K562 (cell line): ENCODE measurements at regions not wholly inside any gene's neighbourhood (a gene's known extent, or its start where the extent isn't known, plus 50 kb on each side); places are given as distances from the start of the nearest gene placed in this dataset.

Experiments used
- ARHGAP35 ChIP-seq: fragments of 450-650 bp; IDR thresholded peaks from 2 replicates; pipeline ENCODE4 v1.6.1; 2018; ENCODE audit not compliant: partially characterized antibody
- CBFA2T2 ChIP-seq: fragments of 450-650 bp; conservative IDR thresholded peaks from 2 replicates; pipeline ENCODE4 v1.6.1; 2017; ENCODE audit warnings: mild to moderate bottlenecking
- CREM ChIP-seq: IDR thresholded peaks from 2 replicates; pipeline ENCODE4 v1.6.1; 2014; ENCODE audit warnings: antibody characterized with exemption, low read depth
- DACH1 ChIP-seq: fragments of 450-650 bp; IDR thresholded peaks from 2 replicates; pipeline ENCODE4 v1.6.1; 2018; ENCODE audit not compliant: partially characterized antibody
- DPF2 ChIP-seq: fragments of 450-650 bp; IDR thresholded peaks from 2 replicates; pipeline ENCODE4 v1.6.1; 2016
- E2F3 ChIP-seq: fragments of 250-450 bp; sonication (Bioruptor Pico); IDR thresholded peaks from 2 replicates; pipeline ENCODE4 v1.4.0; 2020; ENCODE audit warnings: mild to moderate bottlenecking
- GTF2E2 ChIP-seq: fragments of 200-800 bp; sonication (Bioruptor generic); IDR thresholded peaks from 2 replicates; pipeline ENCODE4 v1.6.1; 2016; ENCODE audit warnings: missing genetic modification characterization, missing compliant biosample characterization
- KLF16 ChIP-seq: IDR thresholded peaks from 2 replicates; pipeline ENCODE4 v1.6.1; 2016; ENCODE audit warnings: antibody characterized with exemption
- MCM5 ChIP-seq: fragments of 450-650 bp; IDR thresholded peaks from 2 replicates; pipeline ENCODE4 v1.6.1; 2016; ENCODE audit warnings: low read depth
- PTTG1 ChIP-seq: fragments of 450-650 bp; IDR thresholded peaks from 2 replicates; pipeline ENCODE4 v1.6.1; 2016; ENCODE audit warnings: low read depth, mild to moderate bottlenecking, missing genetic modification characterization, missing compliant biosample characterization
- RBFOX2 ChIP-seq: fragments of 200-400 bp; formaldehyde crosslinking; IDR thresholded peaks from 2 replicates; pipeline ENCODE4 v1.6.1; 2017; ENCODE audit warnings: low read depth, mild to moderate bottlenecking, low read length, moderate library complexity
- SMARCE1 ChIP-seq: fragments of 450-650 bp; IDR thresholded peaks from 2 replicates; pipeline ENCODE4 v1.7.1; 2016; ENCODE audit warnings: mild to moderate bottlenecking
- TCF3 ChIP-seq: sonication (generic); formaldehyde crosslinking; IDR thresholded peaks from 2 replicates; pipeline ENCODE4 v1.4.0; 2020; ENCODE audit warnings: mild to moderate bottlenecking, missing genetic modification reagents
- TF ChIP-seq, protein P1 (sequence below), 2 experiments: fragments of 450-650 bp in 1 of 2; sonication (generic) in 1 of 2; formaldehyde crosslinking in 1 of 2; IDR thresholded peaks; 2 replicates each; pipeline versions ENCODE4 v1.7.1 to v1.9.0; 2016 to 2022; ENCODE audit warnings: inconsistent platforms in 1 of 2, mild to moderate bottlenecking in 1 of 2, missing genetic modification reagents in 1 of 2
- TF ChIP-seq, protein P2 (sequence below), 2 experiments: fragments of 450-650 bp; IDR thresholded peaks; 2 replicates each; pipeline ENCODE4 v1.6.1; 2018; ENCODE audit warnings: mild to moderate bottlenecking in 2 of 2, low read depth in 1 of 2; ENCODE audit not compliant: partially characterized antibody in 2 of 2

GRCh38 chr5:89279391-89280036, 396.5 kb upstream of the MEF2C start (continued):
- TF ChIP-seq ARHGAP35 (no peak), CBFA2T2 (peak; percentile 25), TCF3 (CRISPR knock-in tag) (peak; percentile 23; the same call in 1 of the 2 replicates), KLF16 (no peak), GTF2E2 (tag) (no peak), DACH1 (peak; percentile 25), E2F3 (CRISPR knock-in tag) (no peak), CREM (0 out of 2 replicates have a peak, but pooled peaks have one; percentile 11), SMARCE1 (peak; percentile 29; the same call in 1 of the 2 replicates), RBFOX2 (no peak), PTTG1 (tag) (no peak), DPF2 (peak; percentile 56; the same call in 1 of the 2 replicates), MCM5 (no peak)
- TF ChIP-seq, protein P1, sequence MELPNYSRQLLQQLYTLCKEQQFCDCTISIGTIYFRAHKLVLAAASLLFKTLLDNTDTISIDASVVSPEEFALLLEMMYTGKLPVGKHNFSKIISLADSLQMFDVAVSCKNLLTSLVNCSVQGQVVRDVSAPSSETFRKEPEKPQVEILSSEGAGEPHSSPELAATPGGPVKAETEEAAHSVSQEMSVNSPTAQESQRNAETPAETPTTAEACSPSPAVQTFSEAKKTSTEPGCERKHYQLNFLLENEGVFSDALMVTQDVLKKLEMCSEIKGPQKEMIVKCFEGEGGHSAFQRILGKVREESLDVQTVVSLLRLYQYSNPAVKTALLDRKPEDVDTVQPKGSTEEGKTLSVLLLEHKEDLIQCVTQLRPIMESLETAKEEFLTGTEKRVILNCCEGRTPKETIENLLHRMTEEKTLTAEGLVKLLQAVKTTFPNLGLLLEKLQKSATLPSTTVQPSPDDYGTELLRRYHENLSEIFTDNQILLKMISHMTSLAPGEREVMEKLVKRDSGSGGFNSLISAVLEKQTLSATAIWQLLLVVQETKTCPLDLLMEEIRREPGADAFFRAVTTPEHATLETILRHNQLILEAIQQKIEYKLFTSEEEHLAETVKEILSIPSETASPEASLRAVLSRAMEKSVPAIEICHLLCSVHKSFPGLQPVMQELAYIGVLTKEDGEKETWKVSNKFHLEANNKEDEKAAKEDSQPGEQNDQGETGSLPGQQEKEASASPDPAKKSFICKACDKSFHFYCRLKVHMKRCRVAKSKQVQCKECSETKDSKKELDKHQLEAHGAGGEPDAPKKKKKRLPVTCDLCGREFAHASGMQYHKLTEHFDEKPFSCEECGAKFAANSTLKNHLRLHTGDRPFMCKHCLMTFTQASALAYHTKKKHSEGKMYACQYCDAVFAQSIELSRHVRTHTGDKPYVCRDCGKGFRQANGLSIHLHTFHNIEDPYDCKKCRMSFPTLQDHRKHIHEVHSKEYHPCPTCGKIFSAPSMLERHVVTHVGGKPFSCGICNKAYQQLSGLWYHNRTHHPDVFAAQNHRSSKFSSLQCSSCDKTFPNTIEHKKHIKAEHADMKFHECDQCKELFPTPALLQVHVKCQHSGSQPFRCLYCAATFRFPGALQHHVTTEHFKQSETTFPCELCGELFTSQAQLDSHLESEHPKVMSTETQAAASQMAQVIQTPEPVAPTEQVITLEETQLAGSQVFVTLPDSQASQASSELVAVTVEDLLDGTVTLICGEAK (IDR thresholded peaks at IDR 0.05), result no peak
- TF ChIP-seq, protein P1 (CRISPR knock-in tag; IDR thresholded peaks at IDR 0.05), result no peak
- TF ChIP-seq, protein P2, sequence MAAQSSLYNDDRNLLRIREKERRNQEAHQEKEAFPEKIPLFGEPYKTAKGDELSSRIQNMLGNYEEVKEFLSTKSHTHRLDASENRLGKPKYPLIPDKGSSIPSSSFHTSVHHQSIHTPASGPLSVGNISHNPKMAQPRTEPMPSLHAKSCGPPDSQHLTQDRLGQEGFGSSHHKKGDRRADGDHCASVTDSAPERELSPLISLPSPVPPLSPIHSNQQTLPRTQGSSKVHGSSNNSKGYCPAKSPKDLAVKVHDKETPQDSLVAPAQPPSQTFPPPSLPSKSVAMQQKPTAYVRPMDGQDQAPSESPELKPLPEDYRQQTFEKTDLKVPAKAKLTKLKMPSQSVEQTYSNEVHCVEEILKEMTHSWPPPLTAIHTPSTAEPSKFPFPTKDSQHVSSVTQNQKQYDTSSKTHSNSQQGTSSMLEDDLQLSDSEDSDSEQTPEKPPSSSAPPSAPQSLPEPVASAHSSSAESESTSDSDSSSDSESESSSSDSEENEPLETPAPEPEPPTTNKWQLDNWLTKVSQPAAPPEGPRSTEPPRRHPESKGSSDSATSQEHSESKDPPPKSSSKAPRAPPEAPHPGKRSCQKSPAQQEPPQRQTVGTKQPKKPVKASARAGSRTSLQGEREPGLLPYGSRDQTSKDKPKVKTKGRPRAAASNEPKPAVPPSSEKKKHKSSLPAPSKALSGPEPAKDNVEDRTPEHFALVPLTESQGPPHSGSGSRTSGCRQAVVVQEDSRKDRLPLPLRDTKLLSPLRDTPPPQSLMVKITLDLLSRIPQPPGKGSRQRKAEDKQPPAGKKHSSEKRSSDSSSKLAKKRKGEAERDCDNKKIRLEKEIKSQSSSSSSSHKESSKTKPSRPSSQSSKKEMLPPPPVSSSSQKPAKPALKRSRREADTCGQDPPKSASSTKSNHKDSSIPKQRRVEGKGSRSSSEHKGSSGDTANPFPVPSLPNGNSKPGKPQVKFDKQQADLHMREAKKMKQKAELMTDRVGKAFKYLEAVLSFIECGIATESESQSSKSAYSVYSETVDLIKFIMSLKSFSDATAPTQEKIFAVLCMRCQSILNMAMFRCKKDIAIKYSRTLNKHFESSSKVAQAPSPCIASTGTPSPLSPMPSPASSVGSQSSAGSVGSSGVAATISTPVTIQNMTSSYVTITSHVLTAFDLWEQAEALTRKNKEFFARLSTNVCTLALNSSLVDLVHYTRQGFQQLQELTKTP (IDR thresholded peaks at IDR 0.05; ENCODE audit: low read depth in 1 of 2, partially characterized antibody in 2 of 2), result no peak
